ENCODE measurements at regions not wholly inside any gene's neighbourhood (a gene's known extent, or its start where the extent isn't known, plus 50 kb on each side); places are given as distances from the start of the nearest gene placed in this dataset.

- TF ChIP-seq CTCF (IDR thresholded peaks at IDR 0.05; ENCODE audit: poor library complexity) = no peak
- TF ChIP-seq EZH2phosphoT487 (IDR thresholded peaks at IDR 0.05; ENCODE audit: low read depth, severe bottlenecking, unreplicated experiment) = no peak
- TF ChIP-seq EZH2 (IDR thresholded peaks at IDR 0.05; ENCODE audit: borderline replicate concordance) = no peak
Measured at GRCh38 chr11:15886866-15887265, 469.5 kb downstream of the SOX6 start.
